HG03108 (cell line): ENCODE measurements at regions not wholly inside any gene's neighbourhood (a gene's known extent, or its start where the extent isn't known, plus 50 kb on each side); places are given as distances from the start of the nearest gene placed in this dataset.

Experiments
- ATAC-seq: cut with Tn5 transposase; IDR thresholded peaks from one replicate; pipeline ENCODE4 v1.9.1; 2021; ENCODE audit warnings: moderate library complexity; ENCODE audit not compliant: unreplicated experiment

- ATAC-seq = no peak
These were observed 702.4 kb upstream of the LRRC4C start for GRCh38 chr11:42161886-42162285.

- ATAC-seq = no peak
These were observed 709.7 kb upstream of the LRRC4C start for GRCh38 chr11:42169191-42169590.

GRCh38 chr11:42170601-42171000 lies 711.1 kb upstream of the LRRC4C start:
- no peak for ATAC-seq

GRCh38 chr11:42171046-42171445 lies 711.6 kb upstream of the LRRC4C start:
- no peak for ATAC-seq

GRCh38 chr11:42172441-42172840 lies 713.0 kb upstream of the LRRC4C start:
- no peak for ATAC-seq

GRCh38 chr11:42175203-42175602 lies 715.8 kb upstream of the LRRC4C start:
- ATAC-seq = no peak

- no peak for ATAC-seq
These were observed 719.8 kb upstream of the LRRC4C start for GRCh38 chr11:42179216-42179615.

GRCh38 chr11:42195289-42196013 lies 736.0 kb upstream of the LRRC4C start:
- no peak for ATAC-seq

GRCh38 chr11:42200311-42200710 lies 740.9 kb upstream of the LRRC4C start:
- ATAC-seq = no peak

- ATAC-seq = no peak
These were observed 742.2 kb upstream of the LRRC4C start for GRCh38 chr11:42201603-42202148.

GRCh38 chr11:42205518-42205917 lies 746.1 kb upstream of the LRRC4C start:
- ATAC-seq = no peak

- no peak for ATAC-seq
These were observed 766.2 kb upstream of the LRRC4C start for GRCh38 chr11:42225664-42226063.

GRCh38 chr11:42232673-42233072 lies 773.2 kb upstream of the LRRC4C start:
- ATAC-seq = no peak

GRCh38 chr11:42234451-42234951 lies 775.0 kb upstream of the LRRC4C start:
- no peak for ATAC-seq

- no peak for ATAC-seq
These were observed 778.3 kb upstream of the LRRC4C start for GRCh38 chr11:42237701-42238235.

- ATAC-seq = no peak
These were observed 779.7 kb upstream of the LRRC4C start for GRCh38 chr11:42239188-42239587.

GRCh38 chr11:42243385-42243784 lies 783.9 kb upstream of the LRRC4C start:
- ATAC-seq = no peak

- no peak for ATAC-seq
These were observed 784.9 kb upstream of the LRRC4C start for GRCh38 chr11:42244376-42244775.

- ATAC-seq = no peak
These were observed 789.9 kb upstream of the LRRC4C start for GRCh38 chr11:42249401-42249800.

GRCh38 chr11:42249956-42250355 lies 790.5 kb upstream of the LRRC4C start:
- ATAC-seq = no peak

GRCh38 chr11:42251984-42252383 lies 792.5 kb upstream of the LRRC4C start:
- ATAC-seq = no peak

GRCh38 chr11:42253156-42253555 lies 793.7 kb upstream of the LRRC4C start:
- no peak for ATAC-seq
